ENCODE measurements at regions not wholly inside any gene's neighbourhood (a gene's known extent, or its start where the extent isn't known, plus 50 kb on each side); places are given as distances from the start of the nearest gene placed in this dataset.

DNA sequence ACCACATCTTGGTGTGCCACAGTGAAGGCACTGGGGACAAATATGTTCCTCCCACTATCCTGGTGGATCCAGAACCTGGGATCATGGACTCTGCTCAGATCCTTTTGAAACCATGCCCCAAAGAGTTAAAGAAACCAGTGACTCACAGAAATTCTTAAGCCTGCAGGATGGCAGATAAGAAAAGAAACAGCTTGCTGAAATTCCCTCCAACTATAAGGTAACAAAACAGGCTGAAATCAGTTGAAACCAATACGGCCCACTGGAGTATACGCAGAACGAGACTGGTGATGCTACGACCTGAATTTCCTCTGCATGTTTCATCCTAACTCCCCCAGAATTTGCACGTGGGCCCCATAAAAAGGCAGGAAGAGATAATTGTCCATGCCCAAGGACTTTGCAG, 209.6 kb downstream of the TJP1 start:
- intact Hi-C loops (cut with micrococcal nuclease) = no loop called here
- DNase-seq (no peak), ATAC-seq (no peak)

DNA sequence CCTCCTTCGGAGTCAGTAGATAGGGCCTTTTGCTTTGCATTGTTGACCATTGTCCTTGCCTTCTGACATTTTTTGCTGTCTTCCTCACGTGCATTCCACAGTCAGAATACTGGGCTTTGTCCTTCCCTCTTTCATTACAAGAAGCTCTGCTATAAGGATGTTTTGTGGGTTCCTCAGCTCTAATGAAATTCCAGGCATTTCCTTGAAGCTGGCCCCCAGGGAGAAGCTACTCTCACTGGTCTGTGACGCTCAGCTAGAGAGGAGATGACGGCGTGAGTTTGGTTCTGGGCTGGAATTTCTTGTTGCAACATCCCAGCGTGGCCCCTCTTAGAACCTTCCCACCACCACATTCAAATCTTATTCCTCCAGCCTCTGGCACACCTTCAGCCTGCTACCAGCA, 210.2 kb downstream of the TJP1 start:
- DNase-seq (no peak), ATAC-seq (no peak)

DNA sequence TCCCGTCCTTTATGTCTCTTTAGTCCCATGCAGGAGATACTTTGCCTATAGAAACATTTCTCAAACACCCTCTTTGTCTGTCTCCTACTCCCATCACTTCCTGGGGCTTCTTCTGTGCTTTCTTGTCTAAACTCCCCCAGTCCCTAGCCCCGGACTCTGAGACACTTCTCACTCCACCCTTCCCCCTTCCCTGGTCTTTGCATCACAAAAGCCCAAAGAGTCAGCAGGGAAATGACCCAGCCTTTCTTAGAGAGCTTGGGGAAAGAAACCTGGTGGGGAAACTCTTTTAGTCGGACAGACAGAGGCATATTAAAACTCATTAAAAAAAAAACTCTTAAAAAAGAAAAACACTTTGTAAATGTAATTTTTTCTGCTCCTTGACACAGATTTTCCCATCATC, 211.2 kb downstream of the TJP1 start:
- DNase-seq (no peak), ATAC-seq (no peak)
- intact Hi-C loops (cut with micrococcal nuclease) = no loop called here

More for the DNA sequence above, 210.2 kb downstream of the TJP1 start:
- intact Hi-C loops (cut with micrococcal nuclease) = no loop called here

DNA sequence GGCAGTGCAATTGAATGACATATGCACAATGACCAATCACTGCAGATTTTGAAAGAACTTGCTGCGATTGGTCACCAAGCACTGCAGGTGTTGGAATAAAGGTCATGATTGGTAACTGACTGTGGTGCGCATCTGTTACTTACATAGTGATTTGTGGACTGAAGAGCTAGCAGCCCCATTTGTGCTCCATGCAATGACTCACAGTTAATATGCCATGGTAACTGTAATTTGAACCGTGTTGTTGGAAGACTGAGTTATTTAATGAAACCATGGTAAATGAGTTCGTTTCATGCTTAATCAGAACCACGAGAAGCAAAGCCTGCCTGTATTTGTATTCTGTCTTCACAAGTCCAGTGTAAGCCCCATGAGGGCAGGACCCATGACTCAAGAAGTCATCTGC, 220.5 kb downstream of the TJP1 start:
- no peak for DNase-seq
- ATAC-seq = no peak
- intact Hi-C loops (cut with micrococcal nuclease) = no loop called here

DNA sequence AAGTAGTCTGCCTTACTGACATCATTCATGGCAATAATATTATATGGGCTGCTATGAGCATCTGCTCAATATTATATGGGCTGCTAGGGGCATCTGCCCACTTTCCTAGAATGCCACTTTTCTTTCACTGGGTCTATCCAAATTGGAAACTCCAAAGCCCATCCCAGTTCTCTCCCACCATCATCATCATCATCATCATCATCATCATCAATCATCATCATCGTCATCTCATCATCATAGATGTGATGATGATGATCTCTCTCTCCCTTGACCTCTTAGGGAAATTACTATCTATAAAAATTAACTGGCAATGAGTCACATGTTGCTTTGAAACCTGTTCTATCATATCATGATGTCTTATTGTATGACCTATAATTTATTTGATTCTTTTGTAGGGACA, 222.0 kb downstream of the TJP1 start:
- ATAC-seq = no peak
- no peak for DNase-seq
- intact Hi-C loops (cut with micrococcal nuclease) = no loop called here

DNA sequence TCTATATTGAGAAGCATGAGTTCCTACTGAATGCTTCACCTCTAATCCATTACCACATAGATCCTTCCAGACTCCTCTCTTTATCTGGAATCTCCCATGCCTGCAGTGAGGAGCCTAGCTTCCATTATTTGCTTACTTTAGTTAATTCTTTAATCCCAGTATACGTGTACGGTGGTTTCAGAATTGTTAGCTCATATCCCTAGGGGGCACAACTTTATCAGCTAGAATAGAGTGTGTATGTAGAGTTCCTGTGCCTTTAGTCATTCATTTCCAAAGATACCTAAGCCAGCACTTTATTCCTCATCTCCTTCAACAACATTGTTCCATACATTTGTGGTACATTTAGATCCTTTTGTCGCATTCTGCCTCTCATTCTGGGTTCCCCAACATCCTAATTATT, 226.0 kb downstream of the TJP1 start:
- ATAC-seq (no peak), DNase-seq (no peak)
- intact Hi-C loops (cut with micrococcal nuclease) = no loop called here

DNA sequence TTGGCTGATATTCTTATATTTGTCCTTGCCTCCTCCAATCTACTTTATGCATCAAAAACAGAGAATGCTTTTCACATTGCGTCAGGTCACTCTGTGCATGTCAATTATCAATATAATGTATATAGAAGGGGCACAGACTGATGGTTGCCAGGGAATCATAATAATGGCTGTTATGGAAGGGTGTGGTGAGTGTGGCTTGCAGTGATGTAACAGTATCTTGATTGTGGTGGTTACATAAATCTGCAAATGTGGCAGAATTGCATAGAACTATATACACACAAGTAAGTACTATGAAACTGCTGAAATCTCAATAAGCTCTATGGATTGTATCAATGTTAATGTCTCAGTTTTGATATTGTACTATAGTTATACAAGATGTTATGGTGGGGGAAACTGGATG, 228.6 kb downstream of the TJP1 start:
- intact Hi-C loops (cut with micrococcal nuclease) = no loop called here
- ATAC-seq = no peak
- DNase-seq = no peak

DNA sequence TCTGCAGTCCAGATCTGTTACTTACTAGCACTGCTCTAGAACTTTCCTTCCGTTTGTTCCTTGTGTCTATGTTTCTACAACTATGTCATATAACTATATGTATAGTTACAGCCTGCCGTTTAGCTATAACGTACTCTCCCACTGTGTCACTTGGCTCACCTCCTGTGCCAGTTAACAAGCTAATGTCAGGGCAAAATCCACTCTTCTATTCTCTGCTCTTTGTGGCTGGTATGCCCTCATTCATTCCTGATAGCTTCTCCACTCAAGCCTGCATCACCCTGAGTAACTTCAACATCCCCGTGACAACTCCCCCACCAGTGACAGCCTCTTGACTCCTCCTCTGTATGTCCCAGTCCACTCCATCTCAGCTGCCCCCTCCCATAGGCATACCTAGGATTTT, 229.2 kb downstream of the TJP1 start:
- intact Hi-C loops (cut with micrococcal nuclease) = no loop called here
- no peak for ATAC-seq
- no peak for DNase-seq

DNA sequence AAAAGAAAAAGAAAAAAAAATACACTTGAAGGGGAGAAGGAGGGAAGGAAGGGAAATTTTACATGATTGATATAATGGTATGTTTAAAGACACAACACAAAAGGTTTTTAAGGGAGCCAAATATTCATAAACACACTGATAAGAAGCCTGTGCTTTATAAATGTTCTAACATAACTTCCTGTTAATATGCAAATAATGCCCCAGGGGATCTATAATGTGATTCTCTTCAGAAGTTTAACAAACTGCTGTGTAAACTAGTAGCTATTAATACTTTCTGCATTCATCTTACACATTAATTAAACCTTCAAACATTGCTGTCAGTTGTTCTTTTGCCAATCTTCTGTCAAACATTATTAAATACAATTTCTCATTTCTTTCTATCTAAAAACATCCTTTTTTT, 231.6 kb downstream of the TJP1 start:
- intact Hi-C loops (cut with micrococcal nuclease) = no loop called here
- DNase-seq = no peak
- ATAC-seq = no peak

DNA sequence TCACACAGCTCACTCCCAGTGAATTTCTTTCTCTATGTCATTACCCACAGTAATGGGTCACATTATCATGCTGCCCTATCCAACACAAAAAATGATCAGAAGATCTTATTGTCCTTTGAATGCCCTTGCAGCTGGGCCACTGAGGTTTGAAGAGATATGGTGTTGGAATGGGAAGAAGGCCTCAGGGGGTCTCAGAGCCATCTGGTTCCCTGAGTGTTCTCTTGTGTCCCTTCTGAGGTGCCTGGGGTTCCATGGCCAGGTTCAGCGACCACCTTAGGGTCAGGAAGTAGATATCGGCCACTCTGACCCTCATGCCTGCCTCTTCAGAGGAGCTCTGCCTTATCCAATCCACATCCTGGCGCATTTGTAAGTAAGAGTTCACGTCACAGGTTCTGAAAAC, 232.3 kb downstream of the TJP1 start:
- ATAC-seq (no peak), DNase-seq (no peak)
- intact Hi-C loops (cut with micrococcal nuclease) = no loop called here

DNA sequence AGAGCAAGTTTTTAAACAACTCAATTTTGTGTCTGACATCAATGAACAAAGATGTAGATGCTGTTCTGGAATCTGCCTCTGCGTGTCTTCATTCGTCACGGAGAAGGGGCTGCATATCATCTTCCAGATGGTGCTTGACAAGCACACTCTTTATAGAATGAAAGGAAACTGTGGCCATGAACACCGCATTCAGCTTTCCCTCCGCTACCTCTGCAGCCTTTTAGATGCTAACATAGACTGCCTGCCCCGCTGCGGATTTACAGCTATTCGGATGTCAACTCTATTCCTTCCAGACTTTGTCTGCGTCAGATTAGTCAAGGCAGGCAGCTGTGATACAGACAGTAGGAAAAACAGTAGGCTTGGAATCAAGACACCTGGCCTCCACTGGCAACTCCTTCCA, 232.9 kb downstream of the TJP1 start:
- ATAC-seq = no peak
- intact Hi-C loops (cut with micrococcal nuclease) = no loop called here

DNA sequence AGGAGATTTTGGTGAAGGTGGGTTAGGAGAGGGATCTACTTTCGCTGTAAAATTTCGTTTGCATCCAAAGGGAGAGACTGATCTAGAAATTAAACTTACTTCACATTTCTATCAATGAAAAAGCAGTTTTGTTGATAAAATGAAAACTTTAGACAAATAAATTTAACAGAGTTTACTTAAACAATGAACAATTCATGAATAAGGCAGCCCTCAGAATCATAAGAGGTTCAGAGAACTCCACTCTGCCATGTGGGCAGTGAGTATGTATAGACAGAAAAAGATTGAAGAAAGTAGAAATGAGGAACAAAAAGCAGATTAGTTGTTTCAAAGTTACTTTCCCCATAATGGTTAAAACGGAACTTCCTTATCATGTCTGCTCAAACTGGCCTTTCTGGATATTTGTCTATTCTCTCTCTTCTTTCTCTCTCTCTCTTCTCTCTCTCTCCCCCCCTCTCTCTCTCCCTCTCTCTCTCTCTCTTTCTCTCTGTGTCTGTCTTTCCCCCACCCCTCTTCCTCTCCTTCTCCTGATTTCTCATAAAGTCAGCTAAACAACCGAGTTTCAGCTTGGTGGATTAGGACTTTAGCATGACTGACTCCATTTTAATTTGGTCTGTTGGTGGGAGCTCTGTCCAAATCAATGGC, 248.9 kb downstream of the TJP1 start:
- intact Hi-C loops (cut with micrococcal nuclease) = no loop called here
- DNase-seq = no peak
- ATAC-seq = no peak

More for the DNA sequence above, 232.9 kb downstream of the TJP1 start:
- DNase-seq = no peak

DNA sequence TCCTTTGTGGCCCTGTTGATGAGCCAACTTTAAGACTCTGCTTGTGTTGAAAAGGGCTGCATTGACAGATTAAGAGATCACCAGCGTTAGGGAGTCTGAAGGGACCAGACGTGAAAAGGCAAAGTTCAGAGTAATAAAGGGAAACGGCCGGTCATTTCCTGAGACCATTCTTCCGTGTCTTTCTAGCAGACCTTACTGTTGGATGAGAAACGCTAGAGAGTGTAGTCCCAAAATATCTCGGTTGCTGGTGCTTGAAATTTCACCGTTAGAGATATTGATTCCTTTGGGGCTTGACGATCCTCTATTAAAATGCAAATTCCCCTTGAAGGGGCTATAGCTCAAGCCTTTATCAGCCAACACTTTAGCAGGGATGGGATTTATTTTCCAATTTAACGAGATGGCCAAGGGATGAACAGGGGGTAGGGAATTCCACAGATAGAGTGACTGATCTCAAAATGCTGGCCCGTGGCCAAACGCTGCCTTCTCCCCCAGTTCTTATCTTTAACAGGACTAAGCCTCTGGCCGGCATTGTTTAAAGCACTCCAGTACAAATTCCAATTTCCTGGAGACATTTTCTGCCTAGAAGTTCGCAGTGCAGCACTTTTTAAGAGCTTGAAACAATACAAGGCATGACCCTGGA, 250.4 kb downstream of the TJP1 start:
- ATAC-seq = no peak
- no peak for DNase-seq
- intact Hi-C loops (cut with micrococcal nuclease) = no loop called here

DNA sequence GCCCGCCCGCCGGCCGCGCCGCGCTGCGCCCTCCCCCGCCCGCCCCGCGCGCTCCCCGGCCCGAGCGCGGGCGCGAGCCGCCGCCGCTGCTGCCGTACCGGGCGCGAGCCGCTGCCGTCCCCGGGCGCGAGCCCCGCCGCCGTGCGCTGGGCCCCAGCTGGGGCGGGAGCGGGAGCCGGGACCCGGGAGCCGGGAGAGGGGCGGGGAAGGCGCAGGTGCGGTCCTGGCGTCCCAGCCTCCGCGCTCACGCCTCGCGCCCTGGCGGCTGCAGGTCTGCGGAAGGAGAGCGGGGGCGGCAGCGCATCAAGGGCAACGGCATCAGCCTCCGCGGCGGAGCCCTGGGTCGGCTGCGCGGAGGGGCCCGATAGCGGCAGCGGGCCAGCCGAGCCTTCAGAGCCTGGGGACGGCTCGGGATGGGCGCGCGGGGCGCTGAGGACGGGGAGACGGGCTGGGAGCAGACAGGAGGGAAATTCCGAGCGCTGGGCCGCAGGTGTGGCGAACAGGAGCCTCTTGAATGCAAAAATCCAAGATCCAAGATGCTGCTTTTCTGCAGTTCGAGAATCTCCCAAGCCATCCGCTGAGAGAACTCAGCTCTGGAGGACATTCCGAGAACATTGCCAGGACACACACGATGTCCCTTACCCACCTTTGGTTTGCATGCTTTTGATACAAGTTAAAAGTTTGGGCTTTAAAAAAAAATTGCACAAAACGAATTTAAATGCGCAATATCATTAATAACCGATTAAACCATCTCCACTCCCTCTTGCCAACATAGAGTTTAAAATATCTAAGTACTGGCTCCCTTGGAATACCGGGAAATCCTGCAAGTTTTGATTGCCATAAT, 251.1 kb downstream of the TJP1 start:
- intact Hi-C loops (cut with micrococcal nuclease) = no loop called here
- ATAC-seq = peak; percentile 30
- DNase-seq = peak; percentile 29

DNA sequence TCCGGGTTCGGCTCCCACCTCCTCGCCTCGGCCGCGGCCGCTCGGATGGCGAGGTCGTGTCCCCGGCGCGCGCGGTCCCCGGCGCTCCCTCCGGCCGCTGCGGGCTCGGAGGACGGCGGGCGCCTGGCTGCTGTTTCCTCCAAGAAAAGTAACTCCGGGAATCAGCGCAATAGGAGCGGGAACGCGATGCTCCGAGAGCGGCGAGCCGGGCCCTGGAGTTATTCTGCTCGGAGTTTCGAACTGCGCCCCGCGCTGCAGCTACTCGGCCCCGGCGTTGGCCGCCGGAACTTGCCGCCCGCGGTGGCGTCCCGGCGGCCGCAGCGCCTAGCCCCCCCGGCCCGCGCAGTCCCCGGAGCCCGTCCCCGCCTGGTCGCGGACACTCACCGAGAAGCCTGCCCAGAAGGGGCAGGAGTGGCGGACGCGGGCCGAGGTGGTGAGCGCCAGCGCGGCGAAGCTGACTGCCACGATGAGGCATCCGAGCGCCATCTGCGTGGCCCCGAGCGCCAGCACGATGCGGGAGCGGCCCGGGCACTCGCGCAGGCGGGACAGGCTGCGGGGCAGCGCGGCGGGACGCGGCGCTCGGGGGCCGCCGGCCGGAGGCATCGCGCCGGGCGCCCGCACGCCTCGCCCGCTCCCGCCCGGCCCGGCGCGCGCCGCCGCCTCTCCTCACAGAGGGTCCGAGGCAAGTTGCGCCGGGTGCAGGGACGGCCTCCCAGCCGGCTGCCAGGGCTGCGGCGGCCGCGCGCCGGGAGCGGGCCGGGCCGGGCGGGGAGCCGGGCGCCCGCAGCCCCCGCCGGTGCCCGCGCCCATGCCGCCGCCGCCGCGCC, 251.9 kb downstream of the TJP1 start:
- ATAC-seq = no peak
- intact Hi-C loops (cut with micrococcal nuclease) = no loop called here
- DNase-seq = peak; percentile 33

DNA sequence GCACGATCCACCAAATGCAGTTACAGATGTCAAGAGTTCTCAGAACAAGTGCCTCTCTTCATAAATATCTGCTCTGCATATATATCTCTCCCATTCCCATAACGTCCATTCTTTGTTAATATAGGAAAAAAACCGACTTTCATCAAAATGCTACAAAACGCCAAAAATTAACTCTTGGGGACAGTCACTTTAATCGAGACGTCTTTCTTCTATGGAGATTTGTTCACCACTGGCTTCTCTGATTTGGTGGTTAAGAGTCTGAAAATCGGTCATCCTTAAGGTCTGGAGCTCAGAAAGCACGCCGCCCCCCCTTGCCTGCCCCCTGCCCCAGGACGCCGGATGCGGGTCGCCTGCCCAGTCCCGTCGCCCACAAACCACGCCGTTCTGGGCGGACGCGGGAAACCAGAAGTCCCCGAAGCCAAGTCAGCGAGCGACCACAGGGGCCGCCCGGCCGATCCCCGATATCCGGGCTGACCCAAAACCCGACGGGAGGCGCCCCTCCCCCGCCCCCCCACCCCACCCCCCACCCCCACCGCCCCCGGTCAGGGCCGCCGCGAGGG, 252.7 kb downstream of the TJP1 start:
- intact Hi-C loops (cut with micrococcal nuclease) = no loop called here
- ATAC-seq (no peak), DNase-seq (no peak)

DNA sequence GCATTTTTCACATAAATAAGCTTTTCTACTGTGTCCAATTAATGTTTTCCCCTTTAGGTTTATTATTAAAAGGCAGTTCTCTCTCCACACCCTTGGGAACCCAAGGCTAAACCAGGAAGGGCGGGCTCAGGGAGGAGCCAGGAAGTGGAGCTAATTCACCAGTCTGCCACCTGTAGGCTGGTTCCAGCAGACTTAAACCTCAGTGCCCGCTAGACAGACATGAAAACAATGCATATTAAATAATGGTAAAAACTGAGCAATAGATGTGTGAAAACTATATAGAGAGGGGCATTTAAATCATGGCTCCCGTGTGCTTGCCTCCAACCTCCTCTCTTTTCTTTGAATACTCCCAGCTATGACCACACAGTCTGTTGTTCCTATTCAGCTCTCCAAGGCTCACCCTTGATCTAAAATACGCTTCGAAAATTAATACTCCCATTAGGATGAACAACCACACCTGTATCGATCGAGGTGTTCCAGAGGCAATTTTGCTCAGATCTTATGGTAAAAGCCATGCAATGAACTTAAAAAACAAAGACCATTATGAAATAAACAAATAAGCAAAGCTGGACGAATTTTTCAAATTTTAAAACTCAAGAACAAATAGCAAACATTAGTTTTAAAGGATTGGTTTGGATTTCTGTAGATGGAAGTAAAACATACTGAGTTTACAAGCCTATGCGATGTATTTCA, 253.3 kb downstream of the TJP1 start:
- intact Hi-C loops (cut with micrococcal nuclease) = no loop called here
- DNase-seq (no peak), ATAC-seq (peak; percentile 61)

DNA sequence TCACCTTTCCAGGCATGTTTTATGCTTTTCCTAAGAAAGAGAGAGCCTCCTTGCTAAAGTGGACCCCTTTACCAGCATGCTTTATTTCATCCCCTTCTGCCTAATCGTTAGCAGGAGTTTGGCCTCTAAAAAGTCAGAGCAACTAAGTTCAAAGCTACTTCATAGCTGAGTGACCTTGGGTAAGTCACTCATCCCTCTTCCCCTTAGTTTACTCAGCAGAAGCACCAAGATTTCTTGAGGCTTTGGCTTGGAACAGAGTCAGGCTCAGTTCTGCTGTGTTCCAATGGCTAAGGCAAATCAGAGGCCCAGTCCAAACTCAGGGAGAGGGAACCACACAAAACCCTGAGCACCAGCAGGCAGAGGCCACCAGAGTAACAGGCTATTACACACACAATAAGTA, 254.9 kb downstream of the TJP1 start:
- no peak for ATAC-seq
- intact Hi-C loops (cut with micrococcal nuclease) = no loop called here
- DNase-seq = no peak

DNA sequence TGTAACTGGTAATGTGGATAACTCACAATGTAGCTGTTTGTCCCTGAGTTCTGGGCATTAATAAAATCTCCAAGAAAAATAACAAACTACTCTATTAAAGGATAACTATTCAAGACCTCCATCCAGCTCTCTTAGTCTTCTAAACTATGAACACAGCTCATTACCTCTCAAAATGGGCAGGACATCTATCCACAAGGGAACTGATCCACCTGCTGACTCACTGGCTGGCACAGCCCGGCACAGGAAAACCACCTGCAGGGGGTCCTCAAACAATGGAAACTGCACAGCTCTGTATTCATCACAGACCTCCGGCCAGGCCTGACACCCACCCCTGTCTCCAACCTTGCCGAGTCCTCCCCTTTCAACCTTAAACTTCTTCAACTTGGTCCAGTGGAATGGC, 255.4 kb downstream of the TJP1 start:
- no peak for DNase-seq
- intact Hi-C loops (cut with micrococcal nuclease) = no loop called here
- no peak for ATAC-seq

Measured in left ventricle myocardium superior (tissue), 1 donor.